GM21390 (cell line): ENCODE measurements at regions not wholly inside any gene's neighbourhood (a gene's known extent, or its start where the extent isn't known, plus 50 kb on each side); places are given as distances from the start of the nearest gene placed in this dataset.

ENCODE experiments used
- ATAC-seq: cut with Tn5 transposase; IDR thresholded peaks from one replicate; pipeline ENCODE4 v1.9.1; 2021; ENCODE audit not compliant: unreplicated experiment

DNA sequence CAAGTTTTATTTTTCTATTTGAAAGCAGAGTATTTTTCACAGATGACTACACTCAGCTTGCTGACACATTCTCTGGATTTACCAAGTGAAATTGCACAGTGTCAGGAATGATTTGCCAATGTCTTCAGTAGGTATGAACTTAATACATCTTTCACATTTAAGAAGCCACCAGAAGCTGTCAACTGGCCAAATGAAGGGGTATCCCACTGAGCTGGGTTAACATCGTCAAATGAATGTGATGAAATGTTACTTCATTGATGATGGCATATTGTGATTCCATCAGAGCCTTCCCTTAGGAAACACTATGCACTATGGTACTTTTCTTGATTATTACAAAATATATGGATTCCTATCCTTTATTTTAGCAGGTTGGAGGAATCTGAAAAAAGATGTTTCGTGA lies 592.3 kb downstream of the FGF9 start:
- ATAC-seq = no peak

DNA sequence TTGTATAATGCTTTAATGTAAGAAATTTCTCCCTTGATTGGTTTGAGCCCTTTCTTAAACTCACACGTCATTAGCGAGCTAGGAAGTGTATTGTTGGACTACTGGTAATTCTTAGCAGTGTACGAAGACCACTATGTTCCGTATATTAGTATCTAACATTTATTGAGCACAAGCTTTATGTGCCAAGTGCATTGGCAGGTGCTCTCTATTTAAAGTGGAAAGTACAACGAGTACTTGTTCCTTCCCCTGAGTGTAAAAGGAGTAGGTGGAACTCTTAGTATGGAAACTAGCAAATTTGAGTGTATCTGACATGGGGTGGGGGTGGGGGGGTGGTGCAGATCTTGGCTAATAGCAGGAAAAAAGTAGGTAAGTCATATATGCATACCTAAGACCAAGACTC lies 594.7 kb downstream of the FGF9 start:
- no peak for ATAC-seq

DNA sequence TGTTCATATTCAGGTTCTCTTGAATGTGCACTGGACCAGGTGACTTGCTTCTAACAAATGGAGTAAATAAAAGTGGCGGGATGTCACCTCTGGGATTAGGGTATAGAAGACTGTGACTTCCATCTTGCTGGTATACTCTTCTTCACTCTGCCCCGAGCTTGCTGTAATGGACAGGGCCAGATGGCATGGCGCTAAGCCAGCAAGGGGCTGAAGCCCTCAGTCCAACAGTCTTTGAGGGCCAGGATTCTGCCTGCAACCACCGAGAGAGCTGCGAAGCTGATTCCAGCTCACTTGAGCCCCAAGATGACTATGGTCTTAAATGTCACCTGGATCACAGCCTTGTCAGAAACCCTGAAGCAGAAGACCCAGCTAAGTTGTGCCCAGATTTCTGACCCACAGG lies 600.0 kb downstream of the FGF9 start:
- no peak for ATAC-seq

DNA sequence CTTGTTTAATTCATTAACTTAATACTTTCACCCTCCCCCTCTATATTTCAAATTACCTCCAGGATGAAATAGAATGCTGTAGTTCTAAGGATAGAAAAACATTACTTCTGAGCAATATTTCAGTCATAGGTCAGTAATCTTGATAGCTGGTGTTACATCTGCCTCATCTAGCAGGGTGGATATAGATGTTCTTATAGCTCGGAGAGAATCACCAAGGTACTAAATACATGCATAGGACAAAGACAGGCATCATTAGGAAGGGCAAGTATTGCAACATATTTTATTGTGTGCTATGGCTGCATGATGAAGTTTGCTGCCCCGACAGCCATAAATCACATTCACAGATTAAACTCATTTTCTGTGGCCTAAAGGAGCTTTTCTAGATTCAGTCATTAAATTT lies 601.0 kb downstream of the FGF9 start:
- ATAC-seq = no peak

DNA sequence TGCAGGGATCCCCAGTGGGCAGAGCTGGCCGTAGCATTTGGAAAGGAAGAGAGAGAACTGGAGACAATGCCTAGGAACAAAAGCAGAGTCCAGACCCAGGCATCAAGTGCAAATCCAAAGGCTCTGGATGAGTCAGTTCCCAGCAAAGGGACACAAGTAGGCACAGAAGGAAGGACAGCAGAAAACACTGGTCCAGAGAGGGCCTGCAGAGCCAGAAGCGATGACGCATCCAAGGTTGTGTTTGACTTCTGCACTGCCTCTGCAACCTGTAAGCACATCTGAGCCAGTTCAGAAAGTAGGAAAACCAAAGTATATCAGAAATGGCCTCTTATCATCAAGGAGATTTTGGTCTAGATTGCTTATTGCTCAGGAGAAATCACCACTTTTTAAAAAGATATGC lies 604.5 kb downstream of the FGF9 start:
- ATAC-seq = no peak

DNA sequence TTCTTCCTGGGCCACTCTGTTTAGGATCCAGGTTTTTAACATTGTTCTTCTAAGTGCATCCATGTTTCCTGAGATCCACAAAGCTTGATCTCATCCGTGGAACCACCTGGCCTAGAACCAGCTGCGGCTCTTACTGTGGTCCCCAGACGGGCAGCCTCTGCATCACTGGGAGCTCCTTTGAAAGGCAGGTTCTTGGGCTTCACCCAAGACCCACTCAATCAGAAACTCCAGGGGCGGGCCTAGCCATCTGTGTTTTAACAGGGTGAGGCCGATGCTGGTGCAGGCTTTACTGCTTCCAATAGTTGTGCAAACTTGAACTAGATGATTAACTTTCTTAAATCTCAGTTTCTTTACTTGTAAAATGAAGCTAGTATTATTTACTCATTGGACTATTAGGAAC lies 605.7 kb downstream of the FGF9 start:
- ATAC-seq = no peak

DNA sequence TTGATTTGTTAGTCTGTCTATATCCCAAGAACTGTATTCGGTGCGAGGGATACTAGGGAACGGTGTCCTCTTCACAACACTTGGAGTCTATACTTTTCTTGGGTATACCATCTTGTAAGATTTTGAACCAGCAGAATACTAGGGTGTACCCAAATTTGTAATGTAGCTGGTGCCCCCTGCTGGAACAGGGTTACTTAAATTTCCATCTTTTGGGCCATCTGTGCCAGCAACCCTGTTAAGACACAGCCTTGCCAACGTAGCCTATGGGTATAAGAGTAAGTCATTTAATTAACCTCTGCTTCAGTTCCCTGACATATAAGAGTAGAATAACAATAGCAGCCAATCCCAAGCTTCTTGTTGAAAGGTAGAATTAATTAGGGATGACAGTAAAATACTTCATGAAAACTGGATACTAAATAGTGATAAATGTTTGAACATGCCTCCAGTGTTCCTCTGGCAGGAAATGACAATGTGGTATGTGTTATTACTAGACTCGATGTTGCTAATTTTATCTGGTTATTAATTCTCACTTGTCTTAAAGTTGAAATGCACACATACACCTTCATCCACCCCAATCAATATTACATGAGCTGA lies 607.6 kb downstream of the FGF9 start:
- ATAC-seq = peak; percentile 76

DNA sequence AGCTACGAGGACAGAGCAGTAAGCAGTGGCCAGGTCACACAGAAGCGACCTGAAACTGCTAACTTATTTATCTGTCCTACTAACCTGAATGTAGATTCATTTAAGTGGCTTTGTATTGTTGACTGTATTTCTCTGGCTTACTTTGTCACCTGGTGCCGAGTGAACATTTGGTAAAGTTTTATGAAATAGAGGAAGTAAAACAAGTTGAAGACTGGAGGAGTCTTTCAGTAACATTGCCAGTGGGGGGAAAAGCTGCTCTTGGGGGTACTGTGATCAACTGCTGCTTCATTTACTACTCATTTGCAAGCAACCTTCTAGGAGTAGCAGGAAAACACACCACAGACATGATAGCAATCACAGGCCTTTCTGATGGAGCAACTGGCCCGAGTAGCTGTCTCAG lies 615.0 kb downstream of the FGF9 start:
- no peak for ATAC-seq

DNA sequence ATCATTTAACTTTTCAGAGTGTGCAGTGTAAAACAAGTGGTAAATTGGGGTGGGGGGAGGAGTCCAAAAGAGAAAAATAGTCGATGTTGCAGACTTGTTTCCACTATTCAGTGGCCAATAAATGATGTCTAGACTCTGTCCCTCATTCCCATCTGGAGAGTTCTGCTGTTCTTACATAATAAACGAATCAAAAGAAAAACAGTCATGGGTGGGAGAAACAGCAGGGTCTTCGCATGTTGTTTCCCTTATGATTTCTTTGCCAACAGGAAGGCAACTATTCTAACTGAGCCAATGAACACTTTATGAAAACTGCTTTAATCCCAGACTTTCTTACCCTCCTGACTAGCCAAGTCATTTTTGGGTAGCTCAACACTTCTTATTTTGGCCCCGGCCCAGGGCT lies 615.5 kb downstream of the FGF9 start:
- no peak for ATAC-seq

DNA sequence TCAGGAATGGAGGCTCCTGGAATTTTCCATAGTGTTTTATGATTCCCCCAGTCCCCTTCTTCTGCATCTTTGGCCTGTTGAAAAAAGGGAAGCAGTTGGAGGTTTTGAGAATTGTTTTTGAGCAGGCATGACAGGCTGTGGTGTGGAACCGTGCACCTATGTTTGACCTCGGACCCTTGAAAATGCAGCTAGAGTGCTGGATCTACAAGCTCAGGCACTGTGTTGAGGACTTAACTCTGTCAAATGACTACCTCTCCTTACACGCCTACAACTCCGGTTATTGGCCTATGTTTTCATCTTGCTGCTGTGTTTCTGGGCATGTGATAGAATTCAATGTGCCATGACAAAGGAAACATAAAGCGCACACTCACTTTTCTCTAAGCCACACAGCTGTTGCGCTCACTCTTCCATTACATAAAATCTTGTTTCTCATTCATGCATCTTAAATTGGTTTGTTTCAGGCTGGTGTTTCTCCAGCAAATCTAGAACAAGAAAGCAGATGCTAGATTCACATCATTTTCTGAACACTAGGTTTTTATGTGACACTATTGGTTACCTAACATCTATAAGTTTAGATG lies 616.6 kb downstream of the FGF9 start:
- ATAC-seq = no peak

DNA sequence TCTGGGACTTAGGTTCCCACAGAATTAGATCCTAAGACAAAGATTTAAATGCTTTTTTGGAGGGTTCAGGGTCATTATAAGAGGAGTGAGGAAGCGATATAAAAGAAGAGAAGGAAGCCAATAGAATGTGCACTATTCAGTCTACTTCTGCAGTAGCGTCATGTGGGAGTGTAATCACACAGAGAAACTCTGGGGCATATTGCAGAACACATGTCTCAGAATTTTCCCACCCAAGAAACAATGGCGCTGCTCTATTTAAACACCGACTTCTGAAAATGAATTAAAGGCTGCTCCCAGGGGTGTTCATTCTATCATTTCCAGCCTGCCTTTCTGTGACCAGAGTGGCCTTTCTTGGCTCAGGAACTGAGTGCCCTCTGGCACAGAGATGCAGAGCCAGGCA lies 617.6 kb downstream of the FGF9 start:
- no peak for ATAC-seq

DNA sequence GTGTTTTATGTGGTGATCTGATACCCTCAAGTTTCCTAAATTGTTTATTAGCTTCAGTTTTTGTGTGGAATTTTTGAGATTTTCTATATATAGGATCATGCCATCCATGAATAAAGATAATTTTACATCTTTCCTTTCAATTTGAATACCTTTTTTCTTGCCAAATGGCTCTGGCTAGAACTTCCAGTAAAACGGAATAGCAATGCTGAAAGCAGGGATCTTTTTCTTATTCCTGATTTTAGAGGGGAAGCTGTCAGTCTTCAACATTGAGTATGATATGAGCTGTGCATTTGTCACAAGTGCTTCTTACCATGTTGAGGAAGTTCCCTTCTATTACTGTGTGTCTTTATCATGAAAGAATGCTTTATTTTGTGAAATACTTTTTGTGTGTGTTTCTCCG lies 618.8 kb downstream of the FGF9 start:
- no peak for ATAC-seq

DNA sequence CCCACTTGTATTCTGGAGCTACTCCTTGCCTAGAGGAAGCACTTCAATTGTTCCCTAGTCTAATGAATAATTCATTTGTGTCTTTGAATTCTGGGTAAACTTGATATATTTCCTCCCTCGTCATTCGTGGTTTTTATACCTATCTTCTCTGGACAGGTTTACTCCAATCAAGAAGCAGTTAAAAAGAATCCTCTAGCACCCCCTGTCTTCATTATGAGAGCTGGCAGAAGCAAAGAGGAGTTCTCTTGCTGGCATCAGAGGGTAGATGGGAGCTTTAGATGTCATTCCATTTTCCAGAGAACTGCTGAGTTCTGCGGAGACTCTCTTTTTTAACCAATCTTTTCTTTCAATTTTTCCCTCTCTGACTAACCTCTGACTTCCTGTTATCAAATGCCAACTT lies 627.7 kb downstream of the FGF9 start:
- no peak for ATAC-seq

DNA sequence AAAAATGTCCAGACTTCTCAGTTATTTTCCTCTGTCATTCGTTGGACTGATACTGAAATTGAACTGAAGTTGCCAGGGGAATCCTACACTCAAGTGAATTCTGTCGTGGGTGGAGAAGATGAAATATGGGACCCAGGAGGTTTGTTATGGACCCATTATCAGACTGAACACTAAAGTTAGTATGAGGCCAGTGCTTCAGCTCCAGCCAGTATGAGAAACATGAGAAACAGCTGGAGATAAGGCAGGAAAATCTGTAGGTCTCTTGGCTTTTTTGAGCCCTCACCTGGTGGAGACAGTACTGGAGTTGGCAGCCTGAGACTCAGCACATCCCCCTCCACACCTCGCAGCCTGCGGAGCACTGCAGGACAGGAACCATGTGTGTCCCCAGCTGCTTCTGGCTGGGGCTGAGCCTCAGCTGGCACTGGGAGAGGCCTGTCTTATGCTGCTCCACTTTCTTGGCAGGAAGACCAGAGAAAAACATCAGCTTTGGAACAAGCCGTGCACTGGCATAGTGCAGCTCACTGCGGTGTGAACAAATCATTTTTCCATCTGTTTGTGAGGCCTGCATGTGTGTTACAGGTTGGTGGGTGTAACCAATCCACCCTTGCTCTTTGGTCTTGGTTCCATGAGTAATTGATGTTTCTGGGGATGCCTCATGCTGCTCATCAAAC lies 641.0 kb downstream of the FGF9 start:
- ATAC-seq = no peak

DNA sequence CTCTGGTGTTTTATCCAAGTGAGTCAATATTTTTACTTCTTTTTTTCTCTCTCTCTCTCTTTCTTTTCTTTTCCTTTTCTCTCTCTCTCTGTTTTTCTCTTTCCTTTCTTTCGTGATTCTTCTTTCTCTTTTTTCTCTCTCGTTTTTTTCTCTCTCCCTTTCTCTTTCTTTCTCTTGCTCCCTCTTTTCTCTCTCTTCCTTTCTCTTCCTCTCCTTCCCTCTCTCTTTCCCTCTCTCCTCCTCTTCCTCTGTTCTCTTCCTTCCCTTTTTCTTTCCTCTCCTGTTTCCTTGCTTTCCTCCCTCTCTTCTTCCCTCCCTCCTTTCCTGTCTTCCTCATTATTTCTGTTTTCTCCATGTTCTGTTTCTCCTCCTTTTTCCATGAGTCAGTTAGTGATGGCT lies 641.5 kb downstream of the FGF9 start:
- ATAC-seq = no peak

DNA sequence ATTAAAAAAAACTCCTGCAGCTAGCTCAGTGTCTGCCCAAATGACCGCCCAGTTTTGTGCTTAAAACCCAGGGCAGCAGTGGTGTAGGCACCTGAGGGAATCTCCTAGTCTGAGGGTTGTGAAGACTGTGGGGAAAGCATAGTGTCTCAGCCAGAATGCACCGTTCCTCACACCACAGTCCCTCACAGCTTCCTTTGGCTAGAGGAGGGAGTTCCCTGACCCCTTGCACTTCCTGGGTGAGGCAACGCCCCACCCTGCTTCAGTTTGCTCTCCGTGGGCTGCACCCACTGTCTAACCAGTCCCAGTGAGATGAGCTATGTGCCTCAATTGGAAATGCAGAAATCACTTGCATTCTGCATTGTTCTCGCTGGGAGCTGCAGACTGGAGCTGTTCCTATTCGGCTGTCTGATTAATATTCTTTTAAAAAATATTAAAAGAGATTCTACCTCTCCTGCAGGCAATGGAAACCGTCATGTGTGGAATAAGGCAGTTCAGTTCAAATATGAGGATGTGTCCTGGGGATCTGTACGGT lies 645.7 kb downstream of the FGF9 start:
- ATAC-seq = no peak

DNA sequence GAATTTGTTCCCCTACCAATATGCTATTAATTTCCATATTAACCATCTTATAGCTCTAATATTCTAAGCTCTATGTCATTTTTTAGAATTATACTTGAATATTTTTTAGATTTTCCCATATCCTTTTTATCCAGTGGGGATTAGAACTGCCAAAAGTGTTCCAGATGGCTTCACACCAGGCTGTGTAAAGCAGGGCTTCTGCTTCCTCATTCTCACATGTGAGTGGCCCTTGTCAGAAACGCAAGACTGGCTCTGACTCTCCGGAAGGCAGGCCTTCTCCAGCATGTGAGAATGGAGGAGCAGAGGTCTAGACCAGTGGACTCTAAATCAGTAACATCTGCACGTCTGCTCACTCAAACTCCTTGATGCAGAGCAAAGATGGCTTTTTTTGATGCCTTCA lies 650.1 kb downstream of the FGF9 start:
- ATAC-seq = no peak

DNA sequence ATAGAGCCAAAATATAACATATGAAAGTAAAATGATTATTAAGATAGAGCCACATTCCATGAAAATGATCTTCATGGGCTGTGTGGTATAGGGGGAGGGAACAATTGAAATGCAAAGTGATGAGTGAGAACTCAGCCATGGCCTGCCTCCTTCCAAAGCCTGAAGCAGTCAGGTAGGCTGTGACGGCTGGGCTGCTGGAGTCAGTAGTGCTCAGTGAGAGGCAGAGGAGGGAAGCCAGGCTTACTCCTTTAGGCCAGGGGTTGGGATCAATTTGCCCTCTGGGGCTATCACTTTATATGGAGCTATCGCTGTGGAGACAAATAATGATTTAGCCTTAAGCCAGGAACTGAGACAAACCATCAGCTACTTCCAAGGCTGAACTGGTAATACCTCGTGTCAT lies 654.9 kb downstream of the FGF9 start:
- no peak for ATAC-seq

DNA sequence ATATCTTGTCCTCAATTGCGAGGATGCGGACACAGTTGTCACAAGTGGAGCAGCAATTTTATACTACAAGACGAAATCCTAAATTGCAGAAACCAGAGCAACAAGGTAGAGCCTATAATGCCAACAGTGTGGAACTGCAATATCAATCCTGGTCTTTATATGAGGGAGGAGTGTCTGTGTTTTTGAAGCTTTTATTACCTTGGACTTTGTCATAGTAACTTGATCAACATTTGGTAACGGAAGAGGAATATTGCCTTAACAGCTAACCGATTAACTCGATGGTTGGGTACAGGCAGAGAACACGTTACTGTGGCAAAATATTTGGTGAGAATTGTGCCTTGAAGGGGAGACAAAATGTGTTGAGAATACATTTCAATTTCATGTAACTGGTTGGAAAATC lies 661.5 kb downstream of the FGF9 start:
- ATAC-seq = no peak

DNA sequence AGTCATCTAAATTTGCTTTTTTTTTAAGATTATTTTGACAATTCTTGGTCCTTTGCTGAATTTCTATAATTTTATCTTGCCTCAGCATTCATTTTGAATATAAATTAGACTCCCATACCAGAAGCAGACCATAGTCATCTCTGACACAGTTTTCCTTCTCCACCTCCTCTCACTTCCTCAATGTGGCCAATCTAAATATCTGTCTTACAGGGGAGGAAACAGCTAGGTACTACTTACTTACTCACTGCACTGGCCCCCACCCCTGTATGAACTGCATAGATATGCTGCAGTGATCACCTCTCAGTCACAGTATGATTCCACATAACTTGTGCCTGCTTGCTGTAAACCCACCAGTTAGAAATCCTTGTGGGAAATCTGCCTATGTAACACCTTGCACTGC lies 665.6 kb downstream of the FGF9 start:
- ATAC-seq = no peak

DNA sequence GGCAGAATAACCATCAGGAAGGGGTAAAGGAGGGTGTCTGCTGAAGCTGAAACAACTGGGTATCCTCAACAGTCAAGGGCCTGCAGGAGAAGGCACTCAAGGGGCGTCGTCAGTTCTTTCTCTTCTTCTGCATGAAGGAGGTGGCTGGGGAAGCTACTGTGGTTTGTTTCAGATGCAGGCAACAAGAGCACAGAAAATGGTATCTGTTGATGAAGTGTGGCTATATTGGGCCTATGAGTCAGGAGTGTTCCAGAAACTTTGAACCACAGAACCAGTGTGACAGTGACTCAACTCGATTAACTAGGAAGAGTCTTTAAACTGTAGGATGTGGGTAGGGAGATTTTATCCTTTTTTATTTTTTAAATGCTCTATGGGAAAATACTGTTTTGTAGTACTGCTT lies 686.3 kb downstream of the FGF9 start:
- ATAC-seq = no peak

DNA sequence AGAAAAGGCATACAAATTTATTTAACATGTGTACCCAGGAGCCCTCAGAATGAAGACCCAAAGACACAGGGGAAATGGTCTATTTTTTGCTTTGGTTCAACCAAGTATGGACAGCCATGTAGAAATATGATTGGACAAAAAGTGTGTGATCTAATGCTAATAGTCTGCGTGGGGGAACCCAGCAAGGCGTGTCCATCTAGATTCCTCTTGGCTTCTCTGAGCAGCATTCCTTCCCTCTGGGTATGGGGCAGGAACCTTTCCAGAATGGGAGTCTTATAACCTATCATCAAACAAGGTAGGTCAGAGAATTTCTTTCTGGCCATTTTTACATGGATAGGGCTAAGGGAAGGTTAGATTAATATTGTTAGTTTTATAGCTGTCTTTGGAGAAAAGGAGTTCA lies 698.2 kb downstream of the FGF9 start:
- ATAC-seq = no peak

DNA sequence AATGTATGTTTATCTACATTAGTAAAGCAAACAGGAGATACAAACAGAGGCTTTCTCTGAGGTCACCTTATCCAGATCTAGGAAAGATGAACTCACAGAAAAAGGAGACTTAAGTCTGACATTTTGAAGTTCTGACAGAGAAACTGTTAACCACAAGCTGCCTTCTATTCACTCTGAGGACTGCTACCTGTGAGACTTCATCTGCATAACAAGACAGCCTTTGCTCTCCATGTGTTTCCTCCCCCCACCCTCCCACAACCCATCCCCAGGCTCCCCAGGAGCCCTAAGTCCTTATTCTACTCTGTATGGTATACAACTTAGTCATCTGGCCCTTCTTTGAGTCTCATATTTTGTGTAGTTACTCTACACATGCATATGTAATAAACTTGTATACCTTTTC lies 699.0 kb downstream of the FGF9 start:
- no peak for ATAC-seq
